ENCODE measurements at regions not wholly inside any gene's neighbourhood (a gene's known extent, or its start where the extent isn't known, plus 50 kb on each side); places are given as distances from the start of the nearest gene placed in this dataset.

DNA sequence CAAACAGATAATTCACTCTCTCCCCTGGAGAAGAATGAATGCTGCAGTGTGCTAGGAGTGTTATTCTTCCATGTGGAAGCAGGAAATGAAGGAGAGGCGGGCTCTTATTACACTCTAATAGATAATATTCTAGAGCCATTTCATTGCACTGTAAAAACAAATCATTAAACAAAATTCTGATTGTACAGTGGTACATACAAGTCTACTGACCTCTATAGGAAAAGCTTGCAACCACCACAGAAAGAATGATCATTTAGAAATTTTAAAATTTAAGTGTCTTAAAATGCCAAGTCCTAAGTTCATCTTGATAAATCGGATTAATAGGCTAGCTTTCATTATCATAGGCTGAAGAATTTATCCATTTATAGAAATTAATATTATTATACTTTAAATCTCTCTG, 960.3 kb upstream of the LRRN3 start:
- intact Hi-C loops (cut with micrococcal nuclease; ENCODE audit: unreplicated experiment): no loop called here
- no peaks in the 10 kb centered on the region for H3K27me3 Mint-ChIP-seq (ENCODE audit: unreplicated experiment)
- no peak overlapping the region for H3K27ac Mint-ChIP-seq (ENCODE audit: unreplicated experiment)
- H3K4me3 Mint-ChIP-seq (ENCODE audit: low read depth, unreplicated experiment): no peak overlapping the region
- DNase-seq: no peak
- no peaks in the 10 kb centered on the region for H3K9me3 Mint-ChIP-seq (ENCODE audit: low read depth, unreplicated experiment)
- no peaks in the 10 kb centered on the region for H3K36me3 Mint-ChIP-seq (ENCODE audit: insufficient read depth, unreplicated experiment)
- no TSS peak for BruUV-seq (replicated peaks)
- peaks cover 8% of the 10 kb centered on the region for H3K4me1 Mint-ChIP-seq (ENCODE audit: low read depth, unreplicated experiment)
- no peak for TF ChIP-seq CTCF (IDR thresholded peaks at IDR 0.05; ENCODE audit: unreplicated experiment)
- CTCF ChIA-PET: interaction anchor here (1.1 kb wide), 1 partner anchor 11 kb away, joined by 5 read pairs; no protein-coding TSS in a partner anchor

GRCh38 chr7:110131344-110131743, 959.6 kb upstream of the LRRN3 start:
- Mint-ChIP-seq H3K36me3 (ENCODE audit: insufficient read depth, unreplicated experiment) (no peaks in the 10 kb centered on the region), H3K9me3 (ENCODE audit: low read depth, unreplicated experiment) (no peaks in the 10 kb centered on the region), H3K27ac (ENCODE audit: unreplicated experiment) (no peak overlapping the region), H3K4me1 (ENCODE audit: low read depth, unreplicated experiment) (peaks cover 13% of the 10 kb centered on the region), H3K27me3 (ENCODE audit: unreplicated experiment) (no peaks in the 10 kb centered on the region), H3K4me3 (ENCODE audit: low read depth, unreplicated experiment) (no peak overlapping the region)
- CTCF ChIA-PET: interaction anchor here (1.1 kb wide), 1 partner anchor 12 kb away, joined by 5 read pairs; no protein-coding TSS in a partner anchor
- BruUV-seq (replicated peaks): no TSS peak
- intact Hi-C loops (cut with micrococcal nuclease; ENCODE audit: unreplicated experiment): no loop called here
- no peak for TF ChIP-seq CTCF (IDR thresholded peaks at IDR 0.05; ENCODE audit: unreplicated experiment)
- DNase-seq: no peak

DNA sequence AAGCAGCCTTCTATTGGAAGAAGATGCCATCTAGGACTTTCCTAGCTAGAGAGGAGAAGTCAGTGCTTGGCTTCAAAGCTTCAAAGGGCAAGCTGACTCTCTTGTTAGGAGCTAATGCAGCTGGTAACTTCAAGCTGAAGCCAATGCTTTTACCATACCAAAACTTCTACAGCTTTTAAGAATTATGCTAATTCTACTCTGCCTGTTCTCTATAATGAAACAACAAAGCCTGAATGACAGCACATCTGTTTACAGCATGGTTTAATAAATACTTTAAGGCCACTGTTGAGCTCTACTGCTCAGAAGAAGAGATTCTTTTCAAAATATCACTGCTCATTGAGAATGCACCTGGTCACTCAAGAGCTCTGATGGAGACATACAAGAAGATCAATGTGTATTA, 951.9 kb upstream of the LRRN3 start:
- DNase-seq: no peak
- no peaks in the 10 kb centered on the region for H3K36me3 Mint-ChIP-seq (ENCODE audit: insufficient read depth, unreplicated experiment)
- no TSS peak for BruUV-seq (replicated peaks)
- H3K4me1 Mint-ChIP-seq (ENCODE audit: low read depth, unreplicated experiment): peaks cover 13% of the 10 kb centered on the region
- H3K4me3 Mint-ChIP-seq (ENCODE audit: low read depth, unreplicated experiment): no peak overlapping the region
- H3K9me3 Mint-ChIP-seq (ENCODE audit: low read depth, unreplicated experiment): no peaks in the 10 kb centered on the region
- no peak for TF ChIP-seq CTCF (IDR thresholded peaks at IDR 0.05; ENCODE audit: unreplicated experiment)
- no peaks in the 10 kb centered on the region for H3K27me3 Mint-ChIP-seq (ENCODE audit: unreplicated experiment)
- intact Hi-C loops (cut with micrococcal nuclease; ENCODE audit: unreplicated experiment): no loop called here
- H3K27ac Mint-ChIP-seq (ENCODE audit: unreplicated experiment): no peak overlapping the region
- CTCF ChIA-PET: interaction anchor here (0.6 kb wide), 1 partner anchor 9 kb away, joined by 4 read pairs; no protein-coding TSS in a partner anchor

DNA sequence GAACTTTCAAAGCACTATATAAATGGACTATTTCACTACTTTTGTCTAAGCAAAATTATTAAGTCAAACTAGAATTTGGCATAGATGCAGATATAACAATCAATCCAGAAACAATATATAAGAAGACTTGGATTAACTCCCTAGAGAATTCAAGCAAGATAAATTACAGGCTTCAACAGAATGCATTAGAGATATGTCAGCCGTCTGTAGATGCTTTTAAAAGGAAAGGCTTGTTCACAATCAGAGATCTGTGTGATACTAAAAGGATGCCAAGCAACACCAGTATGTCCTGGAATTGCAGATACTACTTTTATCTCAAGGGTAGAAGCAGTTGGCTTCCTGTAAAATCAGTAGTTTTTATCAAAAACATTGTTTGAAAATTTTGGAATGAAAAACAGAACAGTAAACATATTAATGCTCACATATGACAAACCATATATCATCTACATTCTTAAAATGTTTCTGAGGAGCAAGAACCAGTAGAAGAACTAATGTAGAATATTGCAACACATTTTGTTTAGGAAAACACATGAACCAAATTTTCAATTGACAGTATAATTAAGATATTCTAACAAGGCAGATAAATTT, 947.9 kb upstream of the LRRN3 start:
- H3K4me3 Mint-ChIP-seq (ENCODE audit: low read depth, unreplicated experiment): no peak overlapping the region
- H3K36me3 Mint-ChIP-seq (ENCODE audit: insufficient read depth, unreplicated experiment): no peaks in the 10 kb centered on the region
- CTCF ChIA-PET: no interaction called here
- no TSS peak for BruUV-seq (replicated peaks)
- no peaks in the 10 kb centered on the region for H3K27me3 Mint-ChIP-seq (ENCODE audit: unreplicated experiment)
- no peak for DNase-seq
- no peaks in the 10 kb centered on the region for H3K4me1 Mint-ChIP-seq (ENCODE audit: low read depth, unreplicated experiment)
- intact Hi-C loops (cut with micrococcal nuclease; ENCODE audit: unreplicated experiment): no loop called here
- no peaks in the 10 kb centered on the region for H3K9me3 Mint-ChIP-seq (ENCODE audit: low read depth, unreplicated experiment)
- TF ChIP-seq CTCF (IDR thresholded peaks at IDR 0.05; ENCODE audit: unreplicated experiment): no peak
- no peak overlapping the region for H3K27ac Mint-ChIP-seq (ENCODE audit: unreplicated experiment)
